Stimulated activated CD8-positive, alpha-beta memory T cell treated with anti-CD3 and anti-CD28 coated beads, Interleukin-12 subunit alpha, Interleukin-12 subunit beta, amount 100 ng/mL, for 4 hours (primary cell): ENCODE measurements at regions not wholly inside any gene's neighbourhood (a gene's known extent, or its start where the extent isn't known, plus 50 kb on each side); places are given as distances from the start of the nearest gene placed in this dataset.
"Not testable (repeated sequence)": the region's sequence is repeated elsewhere in the genome, so short reads cannot be mapped to it uniquely, and the experiment has no call there.

Source experiments
- DNase-seq: peaks from one replicate; pipeline ENCODE4 v3.0.0-alpha.2; 2020; ENCODE audit warnings: low read depth

DNA sequence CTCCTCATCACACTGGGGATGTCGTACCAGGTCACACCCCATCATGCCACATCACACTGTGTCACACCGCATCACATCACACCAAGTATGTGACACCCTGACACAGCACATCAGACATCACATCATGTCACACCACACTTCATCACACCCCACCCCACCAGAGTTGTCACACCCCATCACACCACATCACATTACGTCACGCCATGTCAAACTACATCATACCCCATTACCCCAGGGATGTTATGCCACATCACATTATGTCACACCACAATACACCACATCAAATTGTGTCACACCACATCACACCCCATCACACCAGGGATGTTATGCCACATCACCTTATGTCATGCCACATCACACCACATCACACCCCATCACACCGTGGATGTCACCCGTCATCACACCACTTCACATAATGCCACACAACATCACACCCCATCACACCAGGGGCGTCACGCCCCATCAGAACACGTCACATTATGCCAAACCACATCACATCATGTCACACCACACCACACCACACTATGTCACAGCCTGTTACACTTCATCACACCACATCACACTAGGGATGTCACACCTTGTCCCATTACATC lies 133.6 kb downstream of the TMEM121 start:
- no peak for DNase-seq

DNA sequence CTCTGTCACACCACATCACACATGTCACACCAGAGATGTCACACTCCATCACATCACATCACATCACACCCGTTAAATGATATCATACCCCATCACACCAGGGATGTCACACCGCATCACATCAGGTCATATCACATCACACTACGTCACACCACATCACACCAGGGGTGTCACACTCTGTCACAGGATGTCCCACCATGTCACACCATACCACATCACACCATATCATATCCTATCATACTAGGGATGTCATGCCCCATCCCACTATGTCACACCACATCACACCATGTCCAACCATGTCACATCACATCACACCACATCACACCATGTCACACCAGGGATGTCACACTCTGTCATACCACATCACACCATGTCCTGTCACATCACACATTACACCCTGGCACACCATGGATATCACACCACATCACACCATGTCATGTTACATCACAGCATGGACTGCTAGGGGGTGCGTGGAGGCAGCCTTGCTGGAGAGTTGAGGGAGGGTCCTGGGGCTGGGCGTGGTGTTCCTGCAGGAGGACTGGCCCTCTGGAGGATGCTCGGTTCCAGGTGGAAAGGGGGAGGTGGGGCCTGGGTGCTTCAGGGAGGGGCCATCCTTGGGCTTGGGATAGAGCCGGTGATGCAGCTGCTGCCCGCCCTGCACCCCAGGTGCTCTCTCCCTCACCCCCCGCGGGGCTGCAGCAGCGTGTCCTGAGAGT lies 134.6 kb downstream of the TMEM121 start:
- DNase-seq: no peak

DNA sequence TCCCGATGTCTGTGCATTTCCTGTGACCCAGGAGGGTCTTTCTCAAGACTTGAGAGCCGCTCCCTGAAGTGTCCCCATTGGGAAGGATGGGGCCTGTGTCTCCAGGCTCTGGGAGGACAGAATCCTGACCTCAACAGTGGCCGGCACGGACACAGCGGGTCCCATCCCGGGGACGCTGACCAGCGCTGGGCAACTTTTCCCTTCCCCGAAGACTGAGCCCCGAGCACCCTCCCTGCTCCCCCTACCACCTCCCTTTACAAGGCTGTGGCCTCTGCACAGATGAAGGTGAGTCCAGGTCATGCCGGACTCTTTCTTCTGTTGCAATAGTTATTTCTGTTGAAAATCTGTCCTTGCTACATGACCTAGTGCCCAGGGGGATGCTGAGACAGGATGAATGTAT lies 135.7 kb downstream of the TMEM121 start:
- DNase-seq: not testable (repeated sequence)

DNA sequence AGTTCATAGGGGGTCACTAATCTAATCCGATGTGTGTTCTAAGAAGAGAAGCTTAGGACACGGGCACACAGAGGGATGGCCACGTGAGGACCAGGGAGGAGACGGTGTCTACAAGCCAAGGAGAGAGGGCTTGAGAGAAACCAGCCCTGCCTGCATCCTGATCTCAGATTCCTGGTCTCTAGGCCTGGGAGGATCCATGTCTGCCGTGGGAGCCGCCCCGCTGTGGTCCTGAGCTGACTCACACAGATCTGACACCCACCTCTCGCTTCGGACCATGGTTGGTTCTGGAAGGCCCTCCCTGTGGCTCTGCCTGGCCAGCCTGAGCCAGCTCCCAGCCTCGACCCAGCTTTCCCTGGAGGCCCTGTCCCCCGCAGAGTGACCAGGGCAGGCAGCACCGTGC lies 136.2 kb downstream of the TMEM121 start:
- DNase-seq: not testable (repeated sequence)

DNA sequence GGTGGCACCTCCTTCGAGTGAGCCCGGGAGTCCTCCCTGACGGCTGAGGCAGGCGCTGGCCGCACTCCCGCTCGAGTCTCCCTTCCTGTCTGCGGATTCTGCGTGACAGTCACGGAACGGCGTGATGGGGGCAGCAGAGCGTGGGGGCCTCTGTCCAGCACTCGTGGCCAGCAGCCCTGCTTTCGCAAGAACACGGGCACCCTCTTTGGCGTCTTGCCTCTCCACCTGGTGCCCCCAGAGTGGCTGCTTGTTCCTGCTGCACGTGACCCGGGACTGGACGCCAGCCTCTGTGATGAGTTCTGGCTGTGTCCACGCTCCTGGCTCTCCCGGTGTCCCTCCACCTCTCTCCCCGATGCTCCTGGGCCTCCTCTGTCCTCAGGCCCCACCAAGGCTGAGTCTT lies 136.9 kb downstream of the TMEM121 start:
- DNase-seq: not testable (repeated sequence)

DNA sequence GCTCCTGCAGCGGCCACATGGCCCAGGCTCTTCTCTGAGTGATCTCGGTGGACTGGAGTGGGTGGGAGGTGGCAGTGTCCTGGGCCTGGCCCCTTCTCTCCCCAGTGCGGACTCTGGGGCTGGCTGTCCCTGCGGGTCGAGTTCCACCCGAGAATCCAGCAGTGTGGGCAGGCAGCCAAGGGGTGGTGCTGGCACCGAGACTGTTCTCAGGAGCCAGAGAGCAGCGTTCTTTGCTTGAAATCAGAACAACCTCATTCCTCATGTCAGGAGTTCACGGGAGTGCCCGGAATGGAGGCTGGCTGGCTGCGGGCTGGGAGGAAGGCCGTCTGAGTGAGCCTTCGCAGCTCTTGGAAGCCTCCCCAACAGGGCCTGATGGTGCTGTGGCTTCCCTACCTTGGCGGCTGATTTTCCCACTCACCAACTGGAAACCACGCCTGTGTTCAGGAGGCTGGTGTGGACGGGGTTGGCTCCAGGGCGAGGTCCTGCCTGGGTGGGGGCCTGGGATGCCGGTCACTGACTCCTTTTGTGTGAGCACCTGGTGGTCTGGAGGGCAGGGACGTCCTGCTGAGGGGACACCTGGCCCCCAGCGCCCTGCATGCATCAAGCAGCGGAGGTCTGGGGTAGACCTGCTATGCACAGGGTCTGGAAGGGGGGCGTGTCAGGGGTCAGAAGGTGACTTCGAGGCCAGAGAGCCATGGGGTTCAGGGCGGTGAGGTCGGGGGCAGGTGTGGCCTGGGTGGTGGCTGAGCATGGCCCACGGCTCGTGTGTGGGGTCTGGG lies 137.6 kb downstream of the TMEM121 start:
- DNase-seq: not testable (repeated sequence)

DNA sequence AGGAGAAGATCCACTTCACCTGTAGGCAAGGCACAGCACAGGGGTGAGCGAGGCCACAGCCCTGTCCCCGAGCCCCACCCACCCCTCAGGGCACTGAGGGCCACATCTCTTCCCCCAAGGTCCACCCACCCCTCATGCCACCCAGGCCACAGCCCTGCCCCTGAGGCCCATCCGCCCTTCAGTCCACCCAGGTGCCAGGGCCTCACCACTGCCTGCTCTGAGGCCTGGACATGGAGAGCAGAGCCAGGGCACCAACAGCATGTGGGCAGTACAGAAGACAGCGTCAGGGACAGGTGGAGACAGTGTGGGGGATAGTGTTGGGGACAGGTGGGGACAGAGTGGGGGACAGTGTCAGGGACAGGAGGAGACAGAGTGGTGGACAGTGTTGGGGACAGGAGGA lies 138.3 kb downstream of the TMEM121 start:
- no peak for DNase-seq

DNA sequence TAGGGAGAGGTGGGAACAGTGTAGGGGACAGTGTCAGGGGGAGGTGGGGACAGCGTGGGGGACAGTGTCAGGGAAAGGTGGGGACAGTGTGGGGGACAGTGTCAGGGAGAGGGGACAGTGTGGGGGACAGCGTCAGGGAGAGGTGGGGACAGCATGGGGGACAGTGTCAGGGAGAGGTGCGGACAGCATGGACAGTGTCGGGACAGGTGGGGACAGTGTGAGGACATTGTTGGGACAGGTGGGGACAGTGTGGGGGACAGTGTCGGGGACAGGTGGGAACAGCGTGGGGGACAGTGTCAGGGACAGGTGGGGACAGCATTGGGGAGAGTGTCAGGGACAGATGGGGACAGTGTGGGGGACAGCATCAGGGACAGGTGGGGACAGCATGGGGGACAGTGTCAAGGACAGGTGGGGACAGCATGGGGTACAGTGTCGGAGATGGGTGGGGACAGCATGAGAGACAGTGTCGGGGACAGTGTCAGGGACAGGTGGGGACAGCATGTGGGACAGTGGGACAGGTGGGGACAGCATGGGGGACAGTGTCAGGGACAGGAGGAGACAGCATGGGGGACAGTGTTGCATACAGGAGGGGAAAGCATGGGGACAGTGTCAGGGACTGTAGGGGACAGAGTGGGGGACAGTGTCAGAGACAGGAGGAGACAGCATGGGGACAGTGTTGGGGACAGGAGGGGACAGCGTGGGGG lies 139.0 kb downstream of the TMEM121 start:
- no peak for DNase-seq

DNA sequence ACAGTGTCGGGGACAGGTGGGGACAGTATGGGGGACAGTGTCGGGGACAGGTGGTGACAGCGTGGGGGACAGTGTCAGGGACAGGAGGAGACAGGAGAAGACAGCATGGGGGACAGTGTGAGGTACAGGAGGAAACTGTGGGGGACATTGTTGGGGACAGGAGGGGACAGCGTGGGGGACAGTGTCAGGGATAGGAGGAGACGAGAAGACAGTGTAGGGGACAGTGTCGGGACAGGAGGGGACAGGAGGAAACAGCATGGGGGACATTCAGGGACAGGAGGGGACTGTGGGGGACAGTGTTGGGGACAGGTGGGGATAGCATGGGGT lies 139.5 kb downstream of the TMEM121 start:
- DNase-seq: no peak

DNA sequence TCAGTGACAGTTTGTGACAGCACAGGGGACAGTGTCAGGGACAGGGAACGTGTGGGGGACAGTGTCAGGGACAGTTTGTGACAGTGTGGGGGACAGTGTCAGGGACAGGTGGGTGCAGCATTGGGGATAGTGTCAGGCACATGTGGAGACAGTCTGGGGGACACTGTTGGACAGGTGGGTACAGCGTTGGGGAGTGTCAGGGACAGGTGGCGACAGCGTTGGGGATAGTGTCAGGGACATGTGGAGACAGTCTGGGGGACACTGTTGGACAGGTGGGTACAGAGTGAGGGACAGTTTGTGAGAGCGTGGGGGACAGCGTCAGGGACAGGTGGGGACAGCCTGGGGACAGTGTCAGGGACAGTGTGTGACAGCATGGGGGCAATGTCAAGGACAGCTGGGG lies 140.0 kb downstream of the TMEM121 start:
- no peak for DNase-seq

DNA sequence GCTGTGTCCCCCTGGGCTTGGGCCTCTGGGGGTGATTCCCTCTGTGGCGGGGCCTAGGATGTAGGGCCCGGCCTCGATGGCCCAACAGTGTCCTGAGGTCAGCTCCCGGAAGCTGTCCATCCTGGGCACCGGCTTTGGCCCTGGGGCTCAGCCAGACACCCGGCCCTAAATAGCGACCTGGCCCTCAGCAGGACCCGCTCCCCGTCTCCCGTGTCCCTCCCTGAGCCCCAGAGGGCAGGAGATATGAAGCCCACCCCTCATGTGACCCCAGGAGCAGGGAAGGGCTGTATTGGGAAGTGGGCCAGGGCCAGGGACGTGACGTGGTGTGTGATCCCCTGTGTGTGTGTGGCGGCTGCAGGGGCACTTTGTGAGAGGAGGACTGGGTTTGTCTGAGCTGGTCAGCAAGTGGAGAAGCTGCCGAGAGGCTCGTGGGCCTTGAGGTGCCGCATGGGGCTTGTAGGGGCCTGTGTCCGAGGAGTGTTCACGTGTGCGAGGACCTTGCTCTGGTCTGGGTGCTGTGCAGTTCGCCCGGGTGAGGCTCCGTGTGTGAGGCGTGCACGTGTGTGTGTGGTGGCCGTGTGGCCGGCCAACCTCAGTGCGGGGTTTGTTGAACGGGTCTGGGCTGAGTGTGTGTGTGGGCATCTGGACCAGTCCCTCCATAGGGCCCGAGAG lies 140.7 kb downstream of the TMEM121 start:
- DNase-seq: not testable (repeated sequence)

DNA sequence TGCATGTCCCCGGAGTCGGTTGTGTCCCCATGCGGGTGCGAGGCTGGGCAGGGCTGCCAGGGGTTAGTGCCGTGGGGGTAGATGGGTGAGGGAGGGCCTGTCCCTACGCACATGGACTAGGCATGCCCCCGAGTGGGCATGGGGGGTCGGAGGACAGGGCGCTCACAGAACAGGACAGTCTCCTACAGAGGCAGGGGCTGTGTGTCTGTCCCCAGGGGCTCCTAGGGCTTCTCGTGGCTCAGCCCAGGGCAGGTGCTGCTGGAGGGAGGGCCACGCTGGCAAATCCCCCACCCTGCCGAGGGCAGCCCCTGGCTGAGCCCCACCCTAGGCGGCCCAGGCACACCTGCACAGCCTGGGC lies 141.3 kb downstream of the TMEM121 start:
- DNase-seq: not testable (repeated sequence)

DNA sequence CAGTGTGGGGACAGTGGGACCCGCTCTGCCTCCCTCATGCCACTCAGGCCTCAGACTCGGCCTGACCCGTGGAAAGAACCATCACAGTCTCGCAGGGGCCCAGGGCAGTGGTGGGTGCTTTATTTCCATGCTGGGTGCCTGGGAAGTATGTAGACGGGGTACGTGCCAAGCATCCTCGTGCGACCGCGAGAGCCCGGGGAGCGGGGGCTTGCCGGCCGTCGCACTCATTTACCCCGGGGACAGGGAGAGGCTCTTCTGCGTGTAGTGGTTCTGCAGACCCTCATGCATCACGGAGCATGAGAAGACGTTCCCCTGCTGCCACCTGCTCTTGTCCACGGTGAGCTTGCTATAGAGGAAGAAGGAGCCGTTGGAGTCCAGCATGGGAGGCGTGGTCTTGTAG lies 141.6 kb downstream of the TMEM121 start:
- DNase-seq: not testable (repeated sequence)

DNA sequence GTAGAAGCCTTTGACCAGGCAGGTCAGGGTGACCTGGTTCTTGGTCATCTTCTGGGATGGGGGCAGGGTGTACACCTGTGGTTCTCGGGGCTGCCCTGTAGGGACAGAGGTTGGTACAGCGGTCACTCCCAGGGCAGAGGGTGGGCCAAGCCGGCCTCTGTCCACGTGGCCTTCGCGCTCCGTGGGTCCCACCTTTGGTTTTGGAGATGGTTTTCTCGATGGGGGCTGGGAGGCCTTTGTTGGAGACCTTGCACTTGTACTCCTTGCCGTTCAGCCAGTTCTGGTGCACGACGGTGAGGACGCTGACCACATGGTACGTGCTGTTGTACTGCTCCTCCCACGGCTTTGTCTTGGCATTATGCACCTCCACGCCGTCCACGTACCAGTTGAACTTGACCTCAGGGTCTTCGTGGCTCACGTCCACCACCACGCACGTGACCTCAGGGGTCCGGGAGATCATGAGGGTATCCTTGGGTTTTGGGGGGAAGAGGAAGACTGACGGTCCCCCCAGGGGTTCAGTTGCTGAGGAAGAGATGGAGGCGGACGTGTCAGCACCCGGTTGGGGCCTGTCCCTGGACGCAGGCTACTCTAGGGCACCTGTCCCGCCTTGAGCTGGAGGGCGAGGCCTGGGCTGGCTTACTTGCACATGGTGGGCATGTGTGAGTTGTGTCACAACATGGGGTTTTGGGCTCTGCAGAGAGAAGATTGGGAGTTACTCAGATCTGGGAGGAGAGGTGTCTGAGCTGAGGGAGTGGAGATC lies 142.3 kb downstream of the TMEM121 start:
- DNase-seq: not testable (repeated sequence)

DNA sequence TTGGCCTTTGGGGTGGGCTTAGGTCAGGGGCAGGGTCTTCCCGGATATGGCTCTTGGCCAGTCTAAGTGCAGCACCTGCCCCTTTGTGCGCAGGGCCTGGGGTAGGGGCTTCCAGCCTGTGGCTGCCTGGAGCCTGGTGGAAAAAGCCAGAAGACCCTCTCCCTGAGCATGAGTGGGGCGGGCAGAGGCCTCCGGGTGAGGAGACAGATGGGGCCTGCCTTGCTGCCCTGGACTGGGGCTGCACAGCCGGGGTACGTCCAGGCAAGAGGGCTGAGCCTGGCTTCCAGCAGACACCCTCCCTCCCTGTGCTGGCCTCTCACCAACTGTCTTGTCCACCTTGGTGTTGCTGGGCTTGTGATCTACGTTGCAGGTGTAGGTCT lies 142.8 kb downstream of the TMEM121 start:
- DNase-seq: not testable (repeated sequence)

DNA sequence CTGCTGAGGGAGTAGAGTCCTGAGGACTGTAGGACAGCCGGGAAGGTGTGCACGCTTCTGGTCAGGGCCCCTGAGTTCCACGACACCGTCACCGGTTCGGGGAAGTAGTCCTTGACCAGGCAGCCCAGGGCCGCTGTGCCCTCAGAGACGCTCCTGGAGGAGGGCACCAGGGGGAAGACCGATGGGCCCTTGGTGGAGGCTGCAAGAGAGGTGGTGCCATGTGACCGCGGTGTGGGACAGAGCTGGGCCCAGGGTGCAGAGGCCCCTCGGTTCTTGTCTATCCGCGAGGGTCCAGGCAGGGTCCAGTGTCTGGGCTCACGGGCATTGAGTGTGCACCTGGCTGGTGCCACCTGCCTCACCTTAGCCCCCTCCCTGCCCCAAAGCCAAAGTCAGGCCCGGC lies 143.3 kb downstream of the TMEM121 start:
- not testable (repeated sequence) for DNase-seq

DNA sequence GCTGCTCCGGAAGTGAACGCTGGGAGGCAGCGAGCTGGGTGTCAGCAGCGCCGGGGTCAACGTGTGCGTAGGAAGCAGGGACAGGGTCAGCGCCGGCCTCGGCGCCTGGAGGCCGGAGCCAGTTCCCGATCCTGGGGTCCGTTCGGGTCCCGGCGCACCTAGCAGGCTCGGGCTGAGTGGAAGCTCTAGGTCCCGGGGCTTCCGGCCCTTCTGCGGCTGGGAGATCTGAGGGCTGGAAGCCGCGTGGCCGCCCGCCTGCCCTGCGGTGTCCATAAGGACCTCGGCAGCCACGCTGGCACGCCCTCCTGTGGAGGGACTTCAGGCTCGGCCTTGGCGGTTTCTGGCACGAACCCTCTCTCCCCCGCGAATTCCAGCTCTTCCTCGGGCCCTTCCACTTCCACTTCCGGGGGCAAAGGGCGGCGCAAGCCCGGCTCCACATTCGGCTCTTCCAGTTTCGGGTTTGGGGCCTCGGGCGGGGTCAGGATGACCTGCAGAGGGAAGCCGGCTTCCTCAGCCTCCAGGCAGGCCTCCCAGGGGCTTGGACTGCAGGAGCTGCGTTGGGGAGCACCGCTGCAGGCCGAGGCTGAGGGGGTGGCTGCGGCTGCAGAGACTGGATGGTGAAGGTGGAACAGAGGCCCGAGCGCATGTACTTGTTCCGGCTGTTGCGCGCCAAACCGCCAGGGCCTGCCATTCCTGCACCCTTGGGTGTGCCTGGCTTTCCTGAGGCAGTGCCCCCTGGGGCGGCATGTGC lies 146.2 kb downstream of the TMEM121 start:
- DNase-seq: not testable (repeated sequence)

DNA sequence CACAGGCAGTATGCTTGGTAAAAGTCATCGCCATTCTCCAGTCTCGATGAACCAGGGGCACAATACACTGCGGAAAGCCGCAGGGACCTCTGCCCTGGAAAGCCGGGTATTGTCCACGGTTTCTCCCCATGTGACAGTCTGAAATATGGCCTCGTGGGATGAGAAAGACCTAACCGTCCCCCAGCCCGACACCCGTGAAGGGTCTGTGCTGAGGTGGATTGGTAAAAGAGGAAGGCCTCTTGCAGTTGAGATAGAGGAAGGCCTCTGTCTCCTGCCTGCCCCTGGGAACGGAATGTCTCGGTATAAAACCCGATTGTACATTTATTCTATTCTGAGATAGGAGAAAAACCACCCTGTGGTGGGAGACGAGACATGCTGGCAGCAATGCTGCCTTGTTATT lies 149.1 kb downstream of the TMEM121 start:
- not testable (repeated sequence) for DNase-seq

DNA sequence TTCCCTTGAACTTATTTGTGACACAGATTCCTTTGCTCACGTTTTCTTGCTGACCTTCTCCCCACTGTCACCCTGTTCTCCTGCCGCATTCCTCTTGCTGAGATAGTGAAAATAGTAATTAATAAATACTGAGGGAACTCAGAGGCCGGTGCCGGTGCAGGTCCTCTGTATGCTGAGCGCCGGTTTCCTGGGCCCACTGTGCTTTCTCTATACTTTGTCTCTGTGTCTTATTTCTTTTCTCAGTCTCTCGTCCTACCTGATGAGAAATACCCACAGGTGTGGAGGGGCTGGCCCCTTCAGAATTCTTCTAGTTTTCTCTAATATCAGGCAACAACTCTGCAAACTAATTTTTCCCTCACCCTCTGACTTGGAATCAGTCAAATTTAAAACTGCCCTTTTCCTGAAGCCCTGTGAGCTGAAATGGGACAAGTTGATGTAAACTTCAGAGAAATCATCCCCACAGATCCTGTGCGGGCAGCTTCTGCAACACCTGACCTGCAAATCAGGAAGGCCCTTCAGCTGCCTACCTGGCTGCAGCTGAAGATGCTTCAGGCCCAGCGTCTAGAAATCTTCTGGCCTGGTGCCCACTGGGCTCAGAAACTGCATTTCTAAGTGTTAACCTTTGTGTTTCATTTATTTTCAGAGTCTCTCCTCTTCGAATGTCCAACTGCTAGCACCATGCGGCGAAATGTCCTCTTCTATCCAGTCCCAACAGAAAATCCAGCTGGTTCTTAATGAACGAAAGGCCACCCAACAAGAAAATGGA lies 149.7 kb downstream of the TMEM121 start:
- DNase-seq: not testable (repeated sequence)

DNA sequence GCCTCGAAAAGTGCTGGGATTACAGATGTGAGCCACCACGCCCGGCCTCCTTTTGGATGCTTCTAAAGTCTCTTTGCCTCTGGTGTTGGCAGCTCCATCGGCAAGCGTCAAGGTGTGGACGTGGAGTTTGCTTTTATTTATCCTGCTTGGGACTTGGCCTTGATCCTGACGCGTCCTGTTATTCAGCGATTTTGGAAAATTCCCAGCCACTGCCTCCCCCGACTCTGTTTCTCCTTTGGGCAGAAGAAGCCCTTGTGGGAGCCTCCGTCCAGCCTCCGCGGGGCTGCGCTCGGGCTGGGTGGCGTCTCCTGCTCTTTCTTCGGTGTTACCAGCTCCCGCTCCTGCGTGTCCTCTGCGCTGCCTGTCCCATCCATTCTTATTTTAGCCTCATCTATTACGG lies 151.7 kb downstream of the TMEM121 start:
- not testable (repeated sequence) for DNase-seq
